Fibroblast of skin of abdomen (primary cell): ENCODE measurements at regions not wholly inside any gene's neighbourhood (a gene's known extent, or its start where the extent isn't known, plus 50 kb on each side); places are given as distances from the start of the nearest gene placed in this dataset.
A peak's percentile ranks its signal among the peaks of the same experiment; 100 is the strongest.
"Not testable (repeated sequence)": the region's sequence is repeated elsewhere in the genome, so short reads cannot be mapped to it uniquely, and the experiment has no call there.

Source experiments
- DNase-seq: peaks from one replicate; pipeline ENCODE4 v3.0.0-alpha.2; 2013

GRCh38 chr13:83214452-83214851 lies 667.8 kb downstream of the SLITRK1 start:
- no peak for DNase-seq

- DNase-seq, result peak; percentile 74
Observed at GRCh38 chr13:83211301-83211700, 671.0 kb downstream of the SLITRK1 start.

- DNase-seq, result no peak
Observed at GRCh38 chr13:83204886-83205285, 677.4 kb downstream of the SLITRK1 start.

GRCh38 chr13:83201506-83201905 lies 680.8 kb downstream of the SLITRK1 start:
- DNase-seq, result no peak

GRCh38 chr13:83197316-83197715 lies 685.0 kb downstream of the SLITRK1 start:
- DNase-seq, result no peak

GRCh38 chr13:83190020-83190419 lies 692.3 kb downstream of the SLITRK1 start:
- no peak for DNase-seq

GRCh38 chr13:83184819-83185218 lies 697.5 kb downstream of the SLITRK1 start:
- DNase-seq, result peak; percentile 31

- no peak for DNase-seq
Observed at GRCh38 chr13:83184150-83184475, 698.2 kb downstream of the SLITRK1 start.

GRCh38 chr13:83183439-83184149 lies 698.7 kb downstream of the SLITRK1 start:
- DNase-seq, result no peak

GRCh38 chr13:83182845-83183244 lies 699.4 kb downstream of the SLITRK1 start:
- DNase-seq, result no peak

- no peak for DNase-seq
Observed at GRCh38 chr13:83178008-83178407, 704.3 kb downstream of the SLITRK1 start.

- peak; percentile 72 for DNase-seq
Observed at GRCh38 chr13:83168590-83168989, 713.7 kb downstream of the SLITRK1 start.

GRCh38 chr13:83167203-83167602 lies 715.1 kb downstream of the SLITRK1 start:
- DNase-seq, result no peak

- DNase-seq, result no peak
Observed at GRCh38 chr13:83166550-83166949, 715.7 kb downstream of the SLITRK1 start.

- peak; percentile 1 for DNase-seq
Observed at GRCh38 chr13:83162493-83162892, 719.8 kb downstream of the SLITRK1 start.

- no peak for DNase-seq
Observed at GRCh38 chr13:83153848-83154247, 728.4 kb downstream of the SLITRK1 start.

GRCh38 chr13:83151308-83151660 lies 731.0 kb downstream of the SLITRK1 start:
- peak; percentile 33 for DNase-seq

- DNase-seq, result peak; percentile 27
Observed at GRCh38 chr13:83150616-83151307, 731.5 kb downstream of the SLITRK1 start.

- DNase-seq, result no peak
Observed at GRCh38 chr13:83136660-83137059, 745.6 kb downstream of the SLITRK1 start.

- DNase-seq, result no peak
Observed at GRCh38 chr13:83125791-83126190, 756.5 kb downstream of the SLITRK1 start.

- DNase-seq, result no peak
Observed at GRCh38 chr13:83121896-83122295, 760.4 kb downstream of the SLITRK1 start.

- no peak for DNase-seq
Observed at GRCh38 chr13:83117046-83117445, 765.2 kb downstream of the SLITRK1 start.

- not testable (repeated sequence) for DNase-seq
Observed at GRCh38 chr13:83101574-83102247, 780.6 kb downstream of the SLITRK1 start.

GRCh38 chr13:83100237-83100636 lies 782.0 kb downstream of the SLITRK1 start:
- DNase-seq, result no peak
